ENCODE measurements at regions not wholly inside any gene's neighbourhood (a gene's known extent, or its start where the extent isn't known, plus 50 kb on each side); places are given as distances from the start of the nearest gene placed in this dataset.

- FAIRE-seq (no peak), DNase-seq (ENCODE audit: insufficient read length, low spot score) (no peak)
- TF ChIP-seq POLR2A (IDR thresholded peaks at IDR 0.05; ENCODE audit: low read depth, low read length) = no peak
Observed at GRCh38 chr13:111904701-111905608, 162.0 kb upstream of the SOX1 start.

GRCh38 chr13:111905609-111905945 lies 161.4 kb upstream of the SOX1 start:
- DNase-seq (ENCODE audit: insufficient read length, low spot score) = no peak
- no peak for FAIRE-seq
- TF ChIP-seq POLR2A (IDR thresholded peaks at IDR 0.05; ENCODE audit: low read depth, low read length) = no peak

GRCh38 chr13:111906306-111906705 lies 160.6 kb upstream of the SOX1 start:
- no peak for TF ChIP-seq POLR2A (IDR thresholded peaks at IDR 0.05; ENCODE audit: low read depth, low read length)
- no peak for FAIRE-seq
- no peak for DNase-seq (ENCODE audit: insufficient read length, low spot score)

- TF ChIP-seq POLR2A (IDR thresholded peaks at IDR 0.05; ENCODE audit: low read depth, low read length) = no peak
- DNase-seq (ENCODE audit: insufficient read length, low spot score) (no peak), FAIRE-seq (no peak)
Observed at GRCh38 chr13:111906816-111907215, 160.1 kb upstream of the SOX1 start.

- FAIRE-seq (no peak), DNase-seq (ENCODE audit: insufficient read length, low spot score) (no peak)
- TF ChIP-seq POLR2A (IDR thresholded peaks at IDR 0.05; ENCODE audit: low read depth, low read length) = no peak
Observed at GRCh38 chr13:111907341-111907880, 159.5 kb upstream of the SOX1 start.

GRCh38 chr13:111908361-111908760 lies 158.6 kb upstream of the SOX1 start:
- DNase-seq (ENCODE audit: insufficient read length, low spot score) = no peak
- TF ChIP-seq POLR2A (IDR thresholded peaks at IDR 0.05; ENCODE audit: low read depth, low read length) = no peak
- FAIRE-seq = no peak

- DNase-seq (ENCODE audit: insufficient read length, low spot score) = no peak
- TF ChIP-seq POLR2A (IDR thresholded peaks at IDR 0.05; ENCODE audit: low read depth, low read length) = no peak
- no peak for FAIRE-seq
Observed at GRCh38 chr13:111908981-111909380, 158.0 kb upstream of the SOX1 start.

- no peak for TF ChIP-seq POLR2A (IDR thresholded peaks at IDR 0.05; ENCODE audit: low read depth, low read length)
- FAIRE-seq (no peak), DNase-seq (ENCODE audit: insufficient read length, low spot score) (no peak)
Observed at GRCh38 chr13:111909501-111909900, 157.4 kb upstream of the SOX1 start.

GRCh38 chr13:111909971-111910671 lies 156.8 kb upstream of the SOX1 start:
- DNase-seq (ENCODE audit: insufficient read length, low spot score) (no peak), FAIRE-seq (no peak)
- no peak for TF ChIP-seq POLR2A (IDR thresholded peaks at IDR 0.05; ENCODE audit: low read depth, low read length)

GRCh38 chr13:111911121-111911720 lies 155.7 kb upstream of the SOX1 start:
- no peak for TF ChIP-seq POLR2A (IDR thresholded peaks at IDR 0.05; ENCODE audit: low read depth, low read length)
- DNase-seq (ENCODE audit: insufficient read length, low spot score) = no peak
- FAIRE-seq = no peak

GRCh38 chr13:111911754-111912452 lies 155.0 kb upstream of the SOX1 start:
- no peak for FAIRE-seq
- TF ChIP-seq POLR2A (IDR thresholded peaks at IDR 0.05; ENCODE audit: low read depth, low read length) = no peak

GRCh38 chr13:111912453-111912866 lies 154.5 kb upstream of the SOX1 start:
- no peak for TF ChIP-seq POLR2A (IDR thresholded peaks at IDR 0.05; ENCODE audit: low read depth, low read length)
- FAIRE-seq (no peak), DNase-seq (ENCODE audit: insufficient read length, low spot score) (no peak)

More at GRCh38 chr13:111911754-111912452, 155.0 kb upstream of the SOX1 start:
- no peak for DNase-seq (ENCODE audit: insufficient read length, low spot score)

- DNase-seq (ENCODE audit: insufficient read length, low spot score) (no peak), FAIRE-seq (no peak)
- TF ChIP-seq POLR2A (IDR thresholded peaks at IDR 0.05; ENCODE audit: low read depth, low read length) = no peak
Observed at GRCh38 chr13:111912991-111913760, 153.8 kb upstream of the SOX1 start.

Measured in H54 (cell line).